ENCODE measurements at regions not wholly inside any gene's neighbourhood (a gene's known extent, or its start where the extent isn't known, plus 50 kb on each side); places are given as distances from the start of the nearest gene placed in this dataset.

- H3K27ac ChIP-seq, result no peak overlapping the region
- TF ChIP-seq, protein P1, sequence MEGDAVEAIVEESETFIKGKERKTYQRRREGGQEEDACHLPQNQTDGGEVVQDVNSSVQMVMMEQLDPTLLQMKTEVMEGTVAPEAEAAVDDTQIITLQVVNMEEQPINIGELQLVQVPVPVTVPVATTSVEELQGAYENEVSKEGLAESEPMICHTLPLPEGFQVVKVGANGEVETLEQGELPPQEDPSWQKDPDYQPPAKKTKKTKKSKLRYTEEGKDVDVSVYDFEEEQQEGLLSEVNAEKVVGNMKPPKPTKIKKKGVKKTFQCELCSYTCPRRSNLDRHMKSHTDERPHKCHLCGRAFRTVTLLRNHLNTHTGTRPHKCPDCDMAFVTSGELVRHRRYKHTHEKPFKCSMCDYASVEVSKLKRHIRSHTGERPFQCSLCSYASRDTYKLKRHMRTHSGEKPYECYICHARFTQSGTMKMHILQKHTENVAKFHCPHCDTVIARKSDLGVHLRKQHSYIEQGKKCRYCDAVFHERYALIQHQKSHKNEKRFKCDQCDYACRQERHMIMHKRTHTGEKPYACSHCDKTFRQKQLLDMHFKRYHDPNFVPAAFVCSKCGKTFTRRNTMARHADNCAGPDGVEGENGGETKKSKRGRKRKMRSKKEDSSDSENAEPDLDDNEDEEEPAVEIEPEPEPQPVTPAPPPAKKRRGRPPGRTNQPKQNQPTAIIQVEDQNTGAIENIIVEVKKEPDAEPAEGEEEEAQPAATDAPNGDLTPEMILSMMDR (conservative IDR thresholded peaks at IDR 0.05), result no peak
Observed at GRCh38 chr2:129610766-129611165, 368.7 kb upstream of the RAB6C start.

GRCh38 chr2:129611471-129611870, 368.0 kb upstream of the RAB6C start:
- TF ChIP-seq, protein P1 (conservative IDR thresholded peaks at IDR 0.05), result no peak
- no peak overlapping the region for H3K27ac ChIP-seq

- TF ChIP-seq, protein P1 (conservative IDR thresholded peaks at IDR 0.05), result no peak
- no peak overlapping the region for H3K27ac ChIP-seq
Observed at GRCh38 chr2:129619471-129619870, 360.0 kb upstream of the RAB6C start.

DNA sequence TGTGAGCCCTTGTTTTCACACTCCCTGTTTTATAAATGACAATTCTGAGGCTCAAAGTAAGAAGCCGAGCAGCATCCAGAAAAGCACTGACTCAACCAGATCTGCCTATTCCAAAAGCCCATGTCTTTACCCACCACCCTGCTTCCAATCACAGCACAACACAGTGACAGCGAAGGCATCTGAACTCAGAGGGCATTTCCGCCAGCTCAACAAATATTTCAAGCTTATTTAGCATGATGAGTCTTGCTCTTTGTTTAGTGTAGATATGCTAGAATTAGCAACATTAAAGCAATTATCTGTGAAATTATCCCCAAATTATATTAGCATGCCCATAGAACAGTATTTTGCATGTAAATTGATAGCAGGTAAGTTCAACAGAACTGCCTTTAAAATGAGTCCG, 359.1 kb upstream of the RAB6C start:
- TF ChIP-seq, protein P1 (conservative IDR thresholded peaks at IDR 0.05), result no peak
- H3K27ac ChIP-seq, result no peak overlapping the region

DNA sequence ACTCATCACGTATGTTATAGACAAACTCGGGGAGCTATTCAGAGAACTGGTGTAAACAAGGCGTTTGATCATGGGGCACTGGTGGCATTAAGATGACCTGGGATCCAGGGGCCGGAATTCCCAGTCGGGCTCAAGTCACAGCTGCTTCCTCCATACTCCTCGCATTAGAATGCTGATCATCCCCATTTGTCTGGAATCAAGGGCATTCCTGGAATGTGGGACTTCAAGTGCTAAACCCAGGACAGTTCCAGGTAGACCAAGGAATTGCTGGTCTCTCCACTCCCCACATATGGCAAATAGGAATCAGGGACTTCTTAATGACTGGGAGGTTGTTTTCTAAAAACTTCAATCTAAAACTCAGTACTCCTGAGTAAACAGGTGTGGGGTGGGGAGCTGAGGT, 355.7 kb upstream of the RAB6C start:
- H3K27ac ChIP-seq, result no peak overlapping the region
- TF ChIP-seq, protein P1 (conservative IDR thresholded peaks at IDR 0.05), result no peak

DNA sequence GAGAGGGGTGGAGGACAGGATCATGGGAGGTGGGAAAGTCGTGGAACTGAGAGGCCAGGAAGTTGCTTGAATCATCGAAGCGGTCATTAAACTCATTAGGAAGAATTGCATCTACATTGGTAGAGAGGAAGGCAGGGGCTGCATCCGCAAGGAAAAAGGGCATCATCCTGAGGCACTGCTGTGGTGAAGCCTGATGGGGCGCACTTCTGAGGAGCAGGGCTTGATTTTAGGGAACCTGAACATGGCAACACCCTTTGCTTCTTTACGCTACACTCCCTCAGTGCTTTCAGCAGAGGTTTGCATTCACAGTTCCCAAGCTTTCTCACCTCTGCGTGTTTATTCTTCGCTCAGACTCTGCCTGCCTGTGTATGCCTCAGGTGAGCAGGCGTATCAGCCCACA, 352.0 kb upstream of the RAB6C start:
- H3K27ac ChIP-seq, result no peak overlapping the region

DNA sequence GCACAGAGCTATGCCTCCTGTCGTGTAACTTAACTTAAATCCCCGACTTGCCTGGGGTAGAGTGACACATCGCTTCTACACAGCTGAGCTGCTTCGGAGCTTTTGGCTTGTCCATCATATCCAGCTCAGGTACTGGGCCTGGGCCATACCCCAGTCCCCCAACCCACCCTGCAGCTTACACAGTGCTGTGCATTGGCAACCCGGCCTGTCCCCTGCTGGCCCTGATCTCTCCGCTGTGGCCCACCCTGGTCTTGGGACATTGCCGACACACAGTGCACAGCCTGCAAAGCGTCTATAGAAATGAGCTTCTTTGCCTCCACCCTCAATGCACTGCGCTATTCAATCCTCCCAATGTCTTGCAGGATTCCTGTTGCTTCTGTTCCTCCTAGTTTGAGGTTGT, 342.8 kb upstream of the RAB6C start:
- H3K27ac ChIP-seq, result no peak overlapping the region
- TF ChIP-seq, protein P1 (conservative IDR thresholded peaks at IDR 0.05), result no peak

More for the DNA sequence above, 352.0 kb upstream of the RAB6C start:
- TF ChIP-seq, protein P1 (conservative IDR thresholded peaks at IDR 0.05), result no peak

DNA sequence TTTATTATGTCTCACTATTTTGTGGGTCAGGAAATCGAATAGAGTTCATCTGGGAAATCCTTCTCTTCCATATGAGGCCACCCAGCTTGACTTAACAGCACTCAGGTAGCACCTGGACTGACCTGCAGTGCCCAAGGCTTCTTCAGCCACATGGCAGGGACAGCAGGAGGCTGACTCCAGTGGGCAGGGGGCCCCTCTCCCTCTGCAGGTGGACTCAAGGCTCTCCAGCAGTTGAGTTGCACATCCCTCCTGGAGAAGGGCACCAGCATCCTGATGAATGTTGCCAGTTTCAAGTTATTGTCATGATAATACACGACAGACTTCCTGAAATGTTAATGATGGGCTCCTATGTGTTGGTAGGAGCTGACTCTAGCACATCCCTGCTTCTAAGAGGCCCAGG, 338.1 kb upstream of the RAB6C start:
- no peak overlapping the region for H3K27ac ChIP-seq
- TF ChIP-seq, protein P1 (conservative IDR thresholded peaks at IDR 0.05), result no peak

Measured in VCaP (cell line).